ENCODE measurements at regions not wholly inside any gene's neighbourhood (a gene's known extent, or its start where the extent isn't known, plus 50 kb on each side); places are given as distances from the start of the nearest gene placed in this dataset.

- DNase-seq = no peak
- Mint-ChIP-seq H3K27ac (no peak overlapping the region), H3K9me3 (no peaks in the 10 kb centered on the region)
Measured at GRCh38 chr11:15890031-15890713, 466.2 kb downstream of the SOX6 start.

GRCh38 chr11:15893080-15893492 lies 463.3 kb downstream of the SOX6 start:
- no peak for DNase-seq
- H3K4me1 Mint-ChIP-seq = no peaks in the 10 kb centered on the region
- H3K4me3 Mint-ChIP-seq = no peak overlapping the region
- no peak overlapping the region for H3K27ac Mint-ChIP-seq
- no peaks in the 10 kb centered on the region for H3K9me3 Mint-ChIP-seq
- no peaks in the 10 kb centered on the region for H3K27me3 Mint-ChIP-seq
- H3K36me3 Mint-ChIP-seq = no peaks in the 10 kb centered on the region

More at GRCh38 chr11:15890031-15890713, 466.2 kb downstream of the SOX6 start:
- Mint-ChIP-seq H3K4me3 (no peak overlapping the region), H3K36me3 (no peaks in the 10 kb centered on the region), H3K27me3 (no peaks in the 10 kb centered on the region), H3K4me1 (no peaks in the 10 kb centered on the region)

- H3K4me1 Mint-ChIP-seq = no peaks in the 10 kb centered on the region
- DNase-seq = no peak
- no peaks in the 10 kb centered on the region for H3K9me3 Mint-ChIP-seq
- H3K27me3 Mint-ChIP-seq = no peaks in the 10 kb centered on the region
- H3K36me3 Mint-ChIP-seq = no peaks in the 10 kb centered on the region
- no peak overlapping the region for H3K27ac Mint-ChIP-seq
- no peak overlapping the region for H3K4me3 Mint-ChIP-seq
Measured at GRCh38 chr11:15896026-15896425, 460.3 kb downstream of the SOX6 start.

- no peak for DNase-seq
- Mint-ChIP-seq H3K4me1 (no peaks in the 10 kb centered on the region), H3K9me3 (no peaks in the 10 kb centered on the region), H3K27ac (no peak overlapping the region), H3K27me3 (no peaks in the 10 kb centered on the region), H3K36me3 (no peaks in the 10 kb centered on the region), H3K4me3 (no peak overlapping the region)
Measured at GRCh38 chr11:15896530-15896929, 459.8 kb downstream of the SOX6 start.

GRCh38 chr11:15897211-15897960 lies 459.0 kb downstream of the SOX6 start:
- H3K9me3 Mint-ChIP-seq = no peaks in the 10 kb centered on the region
- H3K4me1 Mint-ChIP-seq = no peaks in the 10 kb centered on the region
- H3K27me3 Mint-ChIP-seq = no peaks in the 10 kb centered on the region
- no peak for DNase-seq
- H3K27ac Mint-ChIP-seq = no peak overlapping the region
- H3K36me3 Mint-ChIP-seq = no peaks in the 10 kb centered on the region
- H3K4me3 Mint-ChIP-seq = no peak overlapping the region

GRCh38 chr11:15901054-15901453 lies 455.3 kb downstream of the SOX6 start:
- H3K9me3 Mint-ChIP-seq = no peaks in the 10 kb centered on the region
- no peaks in the 10 kb centered on the region for H3K36me3 Mint-ChIP-seq
- no peaks in the 10 kb centered on the region for H3K27me3 Mint-ChIP-seq
- H3K4me3 Mint-ChIP-seq = no peak overlapping the region
- H3K27ac Mint-ChIP-seq = no peak overlapping the region
- no peaks in the 10 kb centered on the region for H3K4me1 Mint-ChIP-seq
- DNase-seq = no peak

- Mint-ChIP-seq H3K4me3 (no peak overlapping the region), H3K36me3 (no peaks in the 10 kb centered on the region), H3K9me3 (no peaks in the 10 kb centered on the region), H3K4me1 (no peaks in the 10 kb centered on the region), H3K27me3 (no peaks in the 10 kb centered on the region), H3K27ac (no peak overlapping the region)
- DNase-seq = no peak
Measured at GRCh38 chr11:15901790-15902189, 454.6 kb downstream of the SOX6 start.

GRCh38 chr11:15903246-15903645 lies 453.1 kb downstream of the SOX6 start:
- no peak overlapping the region for H3K4me3 Mint-ChIP-seq
- no peaks in the 10 kb centered on the region for H3K4me1 Mint-ChIP-seq
- H3K27ac Mint-ChIP-seq = no peak overlapping the region
- H3K36me3 Mint-ChIP-seq = no peaks in the 10 kb centered on the region
- H3K9me3 Mint-ChIP-seq = no peaks in the 10 kb centered on the region
- DNase-seq = no peak
- no peaks in the 10 kb centered on the region for H3K27me3 Mint-ChIP-seq

GRCh38 chr11:15905366-15906104 lies 450.8 kb downstream of the SOX6 start:
- H3K27me3 Mint-ChIP-seq = no peaks in the 10 kb centered on the region
- no peak overlapping the region for H3K4me3 Mint-ChIP-seq
- no peaks in the 10 kb centered on the region for H3K4me1 Mint-ChIP-seq
- H3K9me3 Mint-ChIP-seq = no peaks in the 10 kb centered on the region
- no peak overlapping the region for H3K27ac Mint-ChIP-seq
- H3K36me3 Mint-ChIP-seq = no peaks in the 10 kb centered on the region
- DNase-seq = no peak

GRCh38 chr11:15906481-15907035 lies 449.8 kb downstream of the SOX6 start:
- Mint-ChIP-seq H3K4me3 (no peak overlapping the region), H3K9me3 (no peaks in the 10 kb centered on the region), H3K36me3 (no peaks in the 10 kb centered on the region), H3K27ac (no peak overlapping the region), H3K27me3 (no peaks in the 10 kb centered on the region), H3K4me1 (no peaks in the 10 kb centered on the region)
- no peak for DNase-seq

GRCh38 chr11:15907806-15908205 lies 448.5 kb downstream of the SOX6 start:
- Mint-ChIP-seq H3K4me3 (no peak overlapping the region), H3K36me3 (no peaks in the 10 kb centered on the region), H3K27ac (no peak overlapping the region), H3K4me1 (no peaks in the 10 kb centered on the region), H3K9me3 (no peaks in the 10 kb centered on the region), H3K27me3 (no peaks in the 10 kb centered on the region)
- no peak for DNase-seq

GRCh38 chr11:15909937-15910598 lies 446.3 kb downstream of the SOX6 start:
- no peaks in the 10 kb centered on the region for H3K27me3 Mint-ChIP-seq
- no peak overlapping the region for H3K27ac Mint-ChIP-seq
- H3K36me3 Mint-ChIP-seq = no peaks in the 10 kb centered on the region
- H3K4me3 Mint-ChIP-seq = no peak overlapping the region
- no peaks in the 10 kb centered on the region for H3K4me1 Mint-ChIP-seq
- no peak for DNase-seq
- no peaks in the 10 kb centered on the region for H3K9me3 Mint-ChIP-seq

- no peaks in the 10 kb centered on the region for H3K4me1 Mint-ChIP-seq
- no peaks in the 10 kb centered on the region for H3K27me3 Mint-ChIP-seq
- H3K27ac Mint-ChIP-seq = no peak overlapping the region
- H3K9me3 Mint-ChIP-seq = no peaks in the 10 kb centered on the region
- H3K4me3 Mint-ChIP-seq = no peak overlapping the region
- DNase-seq = no peak
- no peaks in the 10 kb centered on the region for H3K36me3 Mint-ChIP-seq
Measured at GRCh38 chr11:15910761-15911160, 445.6 kb downstream of the SOX6 start.

GRCh38 chr11:15911377-15912044 lies 444.8 kb downstream of the SOX6 start:
- Mint-ChIP-seq H3K27ac (no peak overlapping the region), H3K9me3 (no peaks in the 10 kb centered on the region), H3K4me1 (no peaks in the 10 kb centered on the region), H3K36me3 (no peaks in the 10 kb centered on the region), H3K4me3 (no peak overlapping the region), H3K27me3 (no peaks in the 10 kb centered on the region)
- no peak for DNase-seq

All from activated naive CD8-positive, alpha-beta T cell treated with anti-CD3 and anti-CD28 coated beads for 36 hours (primary cell).